PC-3 (cell line): ENCODE measurements at regions not wholly inside any gene's neighbourhood (a gene's known extent, or its start where the extent isn't known, plus 50 kb on each side); places are given as distances from the start of the nearest gene placed in this dataset.
A peak's percentile ranks its signal among the peaks of the same experiment; 100 is the strongest.

Experiments
- ATAC-seq: fragments of 200-7000 bp; cut with Tn5 transposase; 2 replicates; pipeline ENCODE4 v1.9.1; 2020; ENCODE audit warnings: mild to moderate bottlenecking, moderate library complexity
- BruUV-seq: library from RNA; stranded (reverse); fragments of 400-500 nt; replicated peaks from 2 replicates; lab custom pipeline; 2021; lab: Mats Ljungman, UMichigan
- CTCF ChIA-PET: fragments of 300-600 bp; sonication (Branson Sonifier 250); formaldehyde crosslinking; loops from one replicate; lab custom pipeline; 2022; ENCODE audit warnings: antibody characterized with exemption; lab: Charles Lee
- POLR2A ChIA-PET: fragments of 300-600 bp; sonication (Branson Sonifier 250); formaldehyde crosslinking; loops from one replicate; lab custom pipeline; 2022; ENCODE audit warnings: antibody characterized with exemption; ENCODE audit not compliant: unreplicated experiment; lab: Charles Lee
- DNase-seq: peaks from one replicate; pipeline ENCODE4 v3.0.0-alpha.2; 2015
- H2AFZ ChIP-seq: fragments of 300-600 bp; sonication (generic); 2 replicates; pipeline ENCODE4 v1.6.0; 2016; ENCODE audit warnings: antibody characterized with exemption, low read length
- H3F3A ChIP-seq: fragments of 300-600 bp; sonication (generic); one replicate; pipeline ENCODE4 v1.6.0; 2017; ENCODE audit warnings: antibody characterized with exemption, low read length, control low read depth, mild to moderate bottlenecking; ENCODE audit not compliant: unreplicated experiment
- H3K27ac ChIP-seq: fragments of 300-600 bp; sonication (generic); 2 replicates; pipeline ENCODE4 v1.5.1; 2016; ENCODE audit warnings: mild to moderate bottlenecking, low read length
- H3K27me3 ChIP-seq: fragments of 300-600 bp; sonication (generic); 2 replicates; pipeline ENCODE4 v1.6.1; 2016; ENCODE audit warnings: low read length, mixed read lengths
- H3K36me3 ChIP-seq: fragments of 300-600 bp; sonication (generic); 2 replicates; pipeline ENCODE4 v1.6.1; 2016; ENCODE audit warnings: low read depth, mixed run types, low read length, mixed read lengths
- H3K4me1 ChIP-seq: fragments of 300-600 bp; sonication (generic); 2 replicates; pipeline ENCODE4 v1.5.1; 2016; ENCODE audit warnings: low read length; ENCODE audit not compliant: insufficient read depth
- H3K4me2 ChIP-seq: fragments of 300-600 bp; sonication (generic); 2 replicates; pipeline ENCODE4 v1.6.0; 2016; ENCODE audit warnings: low read length
- H3K4me3 ChIP-seq: fragments of 300-600 bp; sonication (generic); 2 replicates; pipeline ENCODE4 v1.5.1; 2016; ENCODE audit warnings: mild to moderate bottlenecking, low read length, mixed read lengths
- H3K79me2 ChIP-seq: fragments of 300-600 bp; sonication (generic); 2 replicates; pipeline ENCODE4 v1.6.1; 2017; ENCODE audit warnings: low read length, mixed read lengths
- H3K9ac ChIP-seq: fragments of 300-600 bp; sonication (generic); 2 replicates; pipeline ENCODE4 v1.6.0; 2016; ENCODE audit warnings: mild to moderate bottlenecking, low read length
- H3K9me2 ChIP-seq: fragments of 300-600 bp; sonication (generic); replicated peaks from 2 replicates; pipeline ENCODE4 v1.6.1; 2016; ENCODE audit warnings: mixed run types, low read length, mixed read lengths
- H3K9me3 ChIP-seq: fragments of 300-600 bp; sonication (generic); 2 replicates; pipeline ENCODE4 v1.6.1; 2016; ENCODE audit warnings: low read length, mixed read lengths
- H4K20me1 ChIP-seq: fragments of 300-600 bp; sonication (generic); 2 replicates; pipeline ENCODE4 v1.6.1; 2016; ENCODE audit warnings: low read length, mixed read lengths
- CTCF ChIP-seq: fragments of 300-600 bp; sonication (generic); conservative IDR thresholded peaks from 2 replicates; pipeline ENCODE4 v1.5.1; 2017; ENCODE audit warnings: antibody characterized with exemption, low read depth, mild to moderate bottlenecking, low read length
- EZH2 ChIP-seq: fragments of 300-600 bp; sonication (generic); IDR thresholded peaks from one replicate; pipeline ENCODE4 v1.6.1; 2017; ENCODE audit warnings: antibody characterized with exemption, mild to moderate bottlenecking, low read length; ENCODE audit not compliant: unreplicated experiment
- EZH2phosphoT487 ChIP-seq: fragments of 300-600 bp; sonication (generic); IDR thresholded peaks from 2 replicates; pipeline ENCODE4 v1.6.1; 2018; ENCODE audit warnings: mild to moderate bottlenecking, antibody characterized with exemption, low read length, borderline replicate concordance
- intact Hi-C: fragments of 100-400 bp; cut with micrococcal nuclease; formaldehyde crosslinking; loops from 2 replicates; pipeline ENCODE4 v1.9.0; 2023

GRCh38 chr12:83985084-83985483 is 927.5 kb downstream of the SLC6A15 start:
- H3K9ac ChIP-seq: no peak overlapping the region
- intact Hi-C loops: loop anchor here (10.0 kb wide), 2 partner anchors 120 to 410 kb away; no protein-coding TSS in a partner anchor
- H3K9me2 ChIP-seq: no peaks in the 10 kb centered on the region
- no peak overlapping the region for H3K27ac ChIP-seq
- no peak overlapping the region for H2AFZ ChIP-seq
- no peaks in the 10 kb centered on the region for H3K27me3 ChIP-seq
- no peaks in the 10 kb centered on the region for H4K20me1 ChIP-seq
- peaks cover 20% of the 10 kb centered on the region for H3K4me1 ChIP-seq
- no peak overlapping the region for H3K4me3 ChIP-seq
- ChIA-PET POLR2A (no interaction called here), CTCF (no interaction called here)
- no peak for TF ChIP-seq EZH2
- no peak for TF ChIP-seq CTCF
- TF ChIP-seq EZH2phosphoT487: no peak
- no peaks in the 10 kb centered on the region for H3F3A ChIP-seq
- no peaks in the 10 kb centered on the region for H3K9me3 ChIP-seq
- no peak overlapping the region for H3K4me2 ChIP-seq
- ATAC-seq (no peak; the same call in 1 of the 2 replicates), DNase-seq (peak; percentile 39)
- no TSS peak for BruUV-seq
- H3K36me3 ChIP-seq: no peaks in the 10 kb centered on the region
- H3K79me2 ChIP-seq: no peaks in the 10 kb centered on the region

GRCh38 chr12:83980398-83980797 is 932.2 kb downstream of the SLC6A15 start:
- H3K27ac ChIP-seq: peak overlapping the region; percentile 81

More at GRCh38 chr12:83980398-83980797, 932.2 kb downstream of the SLC6A15 start:
- BruUV-seq: TSS peak; percentile 39
- Histone ChIP-seq H3K9me3 (no peaks in the 10 kb centered on the region), H3F3A (no peaks in the 10 kb centered on the region), H3K9me2 (no peaks in the 10 kb centered on the region), H3K4me1 (peaks cover 27% of the 10 kb centered on the region), H3K36me3 (no peaks in the 10 kb centered on the region), H3K27me3 (no peaks in the 10 kb centered on the region), H3K4me2 (peak overlapping the region; percentile 61), H4K20me1 (no peaks in the 10 kb centered on the region), H3K4me3 (no peak overlapping the region), H3K9ac (peak overlapping the region; percentile 28; the same call in 1 of the 2 replicates), H2AFZ (no peak overlapping the region), H3K79me2 (no peaks in the 10 kb centered on the region)
- intact Hi-C loops: loop anchor here (10.0 kb wide), 2 partner anchors 116 to 414 kb away; no protein-coding TSS in a partner anchor
- ChIA-PET POLR2A (no interaction called here), CTCF (no interaction called here)
- DNase-seq: peak; percentile 34
- TF ChIP-seq EZH2phosphoT487 (no peak), CTCF (no peak), EZH2 (no peak)
- peak; percentile 23 for ATAC-seq
